HG03571 (cell line): ENCODE measurements at regions not wholly inside any gene's neighbourhood (a gene's known extent, or its start where the extent isn't known, plus 50 kb on each side); places are given as distances from the start of the nearest gene placed in this dataset.

ENCODE experiments used
- ATAC-seq: cut with Tn5 transposase; IDR thresholded peaks from one replicate; pipeline ENCODE4 v1.9.1; 2021; ENCODE audit not compliant: unreplicated experiment

- no peak for ATAC-seq
Observed at GRCh38 chr15:70217226-70218160, 119.8 kb upstream of the TLE3 start.

- ATAC-seq = no peak
Observed at GRCh38 chr15:70215951-70216350, 118.2 kb upstream of the TLE3 start.

- ATAC-seq = no peak
Observed at GRCh38 chr15:70214941-70215635, 117.4 kb upstream of the TLE3 start.

- no peak for ATAC-seq
Observed at GRCh38 chr15:70214276-70214675, 116.6 kb upstream of the TLE3 start.

GRCh38 chr15:70213794-70214193, 116.1 kb upstream of the TLE3 start:
- ATAC-seq = no peak

- ATAC-seq = no peak
Observed at GRCh38 chr15:70212963-70213315, 115.2 kb upstream of the TLE3 start.

- ATAC-seq = no peak
Observed at GRCh38 chr15:70212286-70212962, 114.7 kb upstream of the TLE3 start.

GRCh38 chr15:70210528-70210927, 112.8 kb upstream of the TLE3 start:
- no peak for ATAC-seq

GRCh38 chr15:70210076-70210475, 112.4 kb upstream of the TLE3 start:
- no peak for ATAC-seq

GRCh38 chr15:70209499-70209898, 111.8 kb upstream of the TLE3 start:
- ATAC-seq = no peak

GRCh38 chr15:70208332-70208731, 110.6 kb upstream of the TLE3 start:
- ATAC-seq = no peak

GRCh38 chr15:70206668-70207067, 109.0 kb upstream of the TLE3 start:
- ATAC-seq = no peak

- no peak for ATAC-seq
Observed at GRCh38 chr15:70204652-70205051, 106.9 kb upstream of the TLE3 start.

GRCh38 chr15:70203981-70204560, 106.4 kb upstream of the TLE3 start:
- ATAC-seq = no peak

- no peak for ATAC-seq
Observed at GRCh38 chr15:70202756-70203155, 105.0 kb upstream of the TLE3 start.

- no peak for ATAC-seq
Observed at GRCh38 chr15:70201425-70201775, 103.7 kb upstream of the TLE3 start.

- ATAC-seq = no peak
Observed at GRCh38 chr15:70200511-70201424, 103.1 kb upstream of the TLE3 start.

GRCh38 chr15:70199540-70200410, 102.1 kb upstream of the TLE3 start:
- no peak for ATAC-seq

- ATAC-seq = no peak
Observed at GRCh38 chr15:70199124-70199482, 101.4 kb upstream of the TLE3 start.
